GM21367 (cell line): ENCODE measurements at regions not wholly inside any gene's neighbourhood (a gene's known extent, or its start where the extent isn't known, plus 50 kb on each side); places are given as distances from the start of the nearest gene placed in this dataset.
"Not testable (repeated sequence)": the region's sequence is repeated elsewhere in the genome, so short reads cannot be mapped to it uniquely, and the experiment has no call there.

Source experiments
- ATAC-seq: cut with Tn5 transposase; IDR thresholded peaks from one replicate; pipeline ENCODE4 v1.9.1; 2021; ENCODE audit not compliant: unreplicated experiment

- peak; percentile 88 for ATAC-seq
These were observed 343.2 kb downstream of the BCL2L11 start for GRCh38 chr2:111463956-111464355.

- ATAC-seq, result not testable (repeated sequence)
These were observed 343.7 kb downstream of the BCL2L11 start for GRCh38 chr2:111464367-111464766.

- not testable (repeated sequence) for ATAC-seq
These were observed 344.8 kb downstream of the BCL2L11 start for GRCh38 chr2:111465521-111465920.

- not testable (repeated sequence) for ATAC-seq
These were observed 346.0 kb downstream of the BCL2L11 start for GRCh38 chr2:111466744-111467143.

- ATAC-seq, result not testable (repeated sequence)
These were observed 350.2 kb downstream of the BCL2L11 start for GRCh38 chr2:111470924-111471323.

GRCh38 chr2:111471791-111472530, 351.2 kb downstream of the BCL2L11 start:
- not testable (repeated sequence) for ATAC-seq

GRCh38 chr2:111472844-111473403, 352.2 kb downstream of the BCL2L11 start:
- not testable (repeated sequence) for ATAC-seq

- not testable (repeated sequence) for ATAC-seq
These were observed 352.8 kb downstream of the BCL2L11 start for GRCh38 chr2:111473522-111473921.

GRCh38 chr2:111474198-111474705, 353.5 kb downstream of the BCL2L11 start:
- not testable (repeated sequence) for ATAC-seq

GRCh38 chr2:111478335-111478734, 357.6 kb downstream of the BCL2L11 start:
- not testable (repeated sequence) for ATAC-seq

- peak; percentile 52 for ATAC-seq
These were observed 358.2 kb downstream of the BCL2L11 start for GRCh38 chr2:111478871-111479318.

- ATAC-seq, result not testable (repeated sequence)
These were observed 359.4 kb downstream of the BCL2L11 start for GRCh38 chr2:111480016-111480625.

GRCh38 chr2:111480633-111481032, 359.9 kb downstream of the BCL2L11 start:
- ATAC-seq, result not testable (repeated sequence)

- ATAC-seq, result not testable (repeated sequence)
These were observed 360.5 kb downstream of the BCL2L11 start for GRCh38 chr2:111481219-111481618.

GRCh38 chr2:111482987-111483679, 362.4 kb downstream of the BCL2L11 start:
- ATAC-seq, result peak; percentile 72

- not testable (repeated sequence) for ATAC-seq
These were observed 363.4 kb downstream of the BCL2L11 start for GRCh38 chr2:111484097-111484496.

GRCh38 chr2:111485895-111486294, 365.2 kb downstream of the BCL2L11 start:
- ATAC-seq, result not testable (repeated sequence)

GRCh38 chr2:111488451-111488850, 367.7 kb downstream of the BCL2L11 start:
- ATAC-seq, result not testable (repeated sequence)

GRCh38 chr2:111489460-111489859, 368.7 kb downstream of the BCL2L11 start:
- not testable (repeated sequence) for ATAC-seq

- ATAC-seq, result not testable (repeated sequence)
These were observed 370.5 kb downstream of the BCL2L11 start for GRCh38 chr2:111491181-111491580.

- ATAC-seq, result not testable (repeated sequence)
These were observed 370.9 kb downstream of the BCL2L11 start for GRCh38 chr2:111491614-111492013.
